ENCODE measurements at regions not wholly inside any gene's neighbourhood (a gene's known extent, or its start where the extent isn't known, plus 50 kb on each side); places are given as distances from the start of the nearest gene placed in this dataset.

DNA sequence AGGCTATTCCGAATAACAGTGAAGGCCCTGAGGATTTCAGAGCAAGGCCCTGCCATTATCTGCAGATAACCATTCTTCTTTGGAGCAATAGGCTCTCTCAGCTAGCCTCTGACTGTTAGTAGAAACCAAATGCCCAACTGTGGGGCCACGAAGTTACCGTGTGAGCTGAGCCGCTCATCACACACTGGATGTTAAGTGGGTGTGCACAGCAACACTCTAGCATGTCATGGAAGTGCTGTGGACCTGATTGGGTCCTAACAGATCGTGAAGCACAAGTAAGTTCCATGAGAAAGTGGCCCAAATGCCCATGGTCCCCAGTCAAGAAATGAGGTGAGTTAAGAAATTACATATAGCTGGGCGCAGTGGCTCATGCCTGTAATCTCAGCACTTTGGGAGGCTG lies 190.4 kb downstream of the ALG10 start:
- Histone ChIP-seq H3K27ac (ENCODE audit: low read depth, low read length) (no peak overlapping the region), H3K79me2 (ENCODE audit: insufficient read depth, low read length) (no peaks in the 10 kb centered on the region), H4K20me1 (ENCODE audit: low read depth, low read length) (no peaks in the 10 kb centered on the region), H2AFZ (ENCODE audit: low read depth, low read length, severe bottlenecking) (no peak overlapping the region), H3K36me3 (ENCODE audit: low read length) (no peaks in the 10 kb centered on the region), H3K9me3 (ENCODE audit: insufficient read depth, low read length) (no peaks in the 10 kb centered on the region), H3K4me2 (ENCODE audit: low read depth, low read length, poor library complexity, severe bottlenecking) (no peak overlapping the region), H3K9me2 (replicated peaks; ENCODE audit: insufficient read depth, low read length) (no peaks in the 10 kb centered on the region), H3K27me3 (ENCODE audit: low read length) (no peaks in the 10 kb centered on the region), H3F3A (ENCODE audit: insufficient read depth) (no peaks in the 10 kb centered on the region), H3K9ac (ENCODE audit: low read length) (no peak overlapping the region), H3K4me3 (ENCODE audit: insufficient read depth, low read length, poor library complexity, severe bottlenecking) (no peak overlapping the region)
- no peak for TF ChIP-seq EZH2phosphoT487 (conservative IDR thresholded peaks at IDR 0.05; ENCODE audit: low read length)
- TF ChIP-seq, protein P1, sequence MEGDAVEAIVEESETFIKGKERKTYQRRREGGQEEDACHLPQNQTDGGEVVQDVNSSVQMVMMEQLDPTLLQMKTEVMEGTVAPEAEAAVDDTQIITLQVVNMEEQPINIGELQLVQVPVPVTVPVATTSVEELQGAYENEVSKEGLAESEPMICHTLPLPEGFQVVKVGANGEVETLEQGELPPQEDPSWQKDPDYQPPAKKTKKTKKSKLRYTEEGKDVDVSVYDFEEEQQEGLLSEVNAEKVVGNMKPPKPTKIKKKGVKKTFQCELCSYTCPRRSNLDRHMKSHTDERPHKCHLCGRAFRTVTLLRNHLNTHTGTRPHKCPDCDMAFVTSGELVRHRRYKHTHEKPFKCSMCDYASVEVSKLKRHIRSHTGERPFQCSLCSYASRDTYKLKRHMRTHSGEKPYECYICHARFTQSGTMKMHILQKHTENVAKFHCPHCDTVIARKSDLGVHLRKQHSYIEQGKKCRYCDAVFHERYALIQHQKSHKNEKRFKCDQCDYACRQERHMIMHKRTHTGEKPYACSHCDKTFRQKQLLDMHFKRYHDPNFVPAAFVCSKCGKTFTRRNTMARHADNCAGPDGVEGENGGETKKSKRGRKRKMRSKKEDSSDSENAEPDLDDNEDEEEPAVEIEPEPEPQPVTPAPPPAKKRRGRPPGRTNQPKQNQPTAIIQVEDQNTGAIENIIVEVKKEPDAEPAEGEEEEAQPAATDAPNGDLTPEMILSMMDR (IDR thresholded peaks at IDR 0.05; ENCODE audit: insufficient read depth, low read length, poor library complexity, severe bottlenecking) = no peak

DNA sequence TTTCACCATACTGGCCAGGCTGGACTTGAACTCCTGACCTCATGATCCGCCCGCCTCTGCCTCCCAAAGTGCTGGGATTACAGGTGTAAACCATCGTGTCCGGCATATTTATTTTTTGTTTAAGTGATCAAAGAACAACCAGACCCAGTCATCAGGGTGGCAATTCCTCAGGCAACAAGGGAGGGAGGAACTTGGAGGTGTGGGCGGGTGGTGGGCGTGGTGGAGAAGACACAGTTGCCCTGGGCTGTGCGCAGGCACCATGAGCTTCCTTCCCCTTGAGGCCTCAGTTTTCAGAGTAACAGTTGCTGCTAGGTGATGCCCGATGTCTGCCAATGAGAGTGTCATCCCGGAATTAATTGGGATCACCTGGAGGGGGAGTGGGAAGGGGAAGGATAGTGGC lies 191.7 kb downstream of the ALG10 start:
- Histone ChIP-seq H3K9me2 (replicated peaks; ENCODE audit: insufficient read depth, low read length) (no peaks in the 10 kb centered on the region), H3K27ac (ENCODE audit: low read depth, low read length) (no peak overlapping the region), H3K79me2 (ENCODE audit: insufficient read depth, low read length) (no peaks in the 10 kb centered on the region), H3K9ac (ENCODE audit: low read length) (no peak overlapping the region), H3K4me3 (ENCODE audit: insufficient read depth, low read length, poor library complexity, severe bottlenecking) (no peak overlapping the region), H3K9me3 (ENCODE audit: insufficient read depth, low read length) (no peaks in the 10 kb centered on the region), H2AFZ (ENCODE audit: low read depth, low read length, severe bottlenecking) (no peak overlapping the region), H3F3A (ENCODE audit: insufficient read depth) (no peaks in the 10 kb centered on the region), H3K27me3 (ENCODE audit: low read length) (no peaks in the 10 kb centered on the region), H3K36me3 (ENCODE audit: low read length) (no peaks in the 10 kb centered on the region), H3K4me2 (ENCODE audit: low read depth, low read length, poor library complexity, severe bottlenecking) (no peak overlapping the region), H4K20me1 (ENCODE audit: low read depth, low read length) (no peaks in the 10 kb centered on the region)
- TF ChIP-seq EZH2phosphoT487 (conservative IDR thresholded peaks at IDR 0.05; ENCODE audit: low read length) = no peak
- TF ChIP-seq, protein P1 (IDR thresholded peaks at IDR 0.05; ENCODE audit: insufficient read depth, low read length, poor library complexity, severe bottlenecking) = no peak

DNA sequence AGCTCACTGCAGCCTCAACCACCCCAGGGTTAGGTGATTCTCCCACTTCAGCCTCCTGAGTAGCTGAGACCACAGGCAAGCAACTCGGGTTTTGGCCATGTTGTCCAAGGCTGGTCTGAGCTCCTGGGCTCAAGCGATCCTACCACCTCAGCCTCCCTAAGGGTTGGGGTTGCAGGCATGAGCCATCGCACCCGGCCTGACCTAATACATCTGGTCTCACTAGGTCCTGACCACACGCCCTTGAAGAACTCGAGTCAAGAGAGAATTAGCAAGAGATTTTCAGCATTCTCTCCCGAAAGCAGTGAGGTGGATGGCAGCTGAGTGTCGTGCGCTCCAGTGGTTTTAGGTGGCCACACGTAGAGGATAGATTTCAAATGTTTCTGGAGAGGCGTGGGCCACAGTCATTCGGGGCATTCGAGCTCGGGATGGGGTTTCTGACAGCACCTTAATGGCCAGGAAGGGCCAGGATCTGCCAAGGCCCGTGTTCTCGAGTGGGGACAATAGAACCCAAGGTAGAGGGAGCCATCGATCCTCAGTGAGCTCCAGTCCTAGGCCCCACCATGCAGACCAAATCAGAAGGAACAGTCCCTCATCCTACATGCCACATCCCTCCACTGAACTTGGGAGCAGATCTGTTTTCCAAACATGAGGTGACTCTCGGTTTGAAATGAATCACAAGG lies 193.1 kb downstream of the ALG10 start:
- no peaks in the 10 kb centered on the region for H3F3A ChIP-seq (ENCODE audit: insufficient read depth)
- TF ChIP-seq, protein P1 (IDR thresholded peaks at IDR 0.05; ENCODE audit: insufficient read depth, low read length, poor library complexity, severe bottlenecking) = no peak
- H3K4me3 ChIP-seq (ENCODE audit: insufficient read depth, low read length, poor library complexity, severe bottlenecking) = no peak overlapping the region
- no peak overlapping the region for H3K4me2 ChIP-seq (ENCODE audit: low read depth, low read length, poor library complexity, severe bottlenecking)
- H3K36me3 ChIP-seq (ENCODE audit: low read length) = no peaks in the 10 kb centered on the region
- H3K27ac ChIP-seq (ENCODE audit: low read depth, low read length) = no peak overlapping the region
- H3K27me3 ChIP-seq (ENCODE audit: low read length) = no peaks in the 10 kb centered on the region
- no peaks in the 10 kb centered on the region for H4K20me1 ChIP-seq (ENCODE audit: low read depth, low read length)
- no peaks in the 10 kb centered on the region for H3K9me3 ChIP-seq (ENCODE audit: insufficient read depth, low read length)
- no peak overlapping the region for H2AFZ ChIP-seq (ENCODE audit: low read depth, low read length, severe bottlenecking)
- H3K9me2 ChIP-seq (replicated peaks; ENCODE audit: insufficient read depth, low read length) = no peaks in the 10 kb centered on the region
- no peaks in the 10 kb centered on the region for H3K79me2 ChIP-seq (ENCODE audit: insufficient read depth, low read length)
- H3K9ac ChIP-seq (ENCODE audit: low read length) = no peak overlapping the region
